HG03378 (cell line): ENCODE measurements at regions not wholly inside any gene's neighbourhood (a gene's known extent, or its start where the extent isn't known, plus 50 kb on each side); places are given as distances from the start of the nearest gene placed in this dataset.

Source experiments
- ATAC-seq: cut with Tn5 transposase; IDR thresholded peaks from one replicate; pipeline ENCODE4 v1.9.1; 2021; ENCODE audit warnings: mild to moderate bottlenecking, moderate library complexity; ENCODE audit not compliant: unreplicated experiment

GRCh38 chr12:24185782-24186181 lies 236.3 kb upstream of the SOX5 start:
- no peak for ATAC-seq

DNA sequence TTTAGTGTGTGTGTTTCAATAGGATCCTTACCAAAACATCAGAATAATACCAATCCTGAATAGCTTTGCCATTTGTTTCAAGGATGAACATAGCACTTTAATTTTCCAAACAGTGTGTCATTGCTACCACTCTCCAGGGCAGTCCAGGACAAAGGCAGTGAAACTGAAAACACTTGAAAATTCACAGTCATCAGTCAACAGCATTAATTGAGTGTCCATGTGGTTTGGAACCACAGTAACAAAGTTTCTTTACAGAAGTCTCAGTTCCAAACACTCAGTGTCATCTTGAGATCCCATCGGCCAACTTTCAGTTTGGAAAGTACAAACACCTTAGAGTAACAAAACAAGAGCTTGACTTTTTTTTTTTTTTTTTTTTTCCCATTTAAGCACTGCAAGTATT lies 228.4 kb upstream of the SOX5 start:
- ATAC-seq: peak; percentile 93

DNA sequence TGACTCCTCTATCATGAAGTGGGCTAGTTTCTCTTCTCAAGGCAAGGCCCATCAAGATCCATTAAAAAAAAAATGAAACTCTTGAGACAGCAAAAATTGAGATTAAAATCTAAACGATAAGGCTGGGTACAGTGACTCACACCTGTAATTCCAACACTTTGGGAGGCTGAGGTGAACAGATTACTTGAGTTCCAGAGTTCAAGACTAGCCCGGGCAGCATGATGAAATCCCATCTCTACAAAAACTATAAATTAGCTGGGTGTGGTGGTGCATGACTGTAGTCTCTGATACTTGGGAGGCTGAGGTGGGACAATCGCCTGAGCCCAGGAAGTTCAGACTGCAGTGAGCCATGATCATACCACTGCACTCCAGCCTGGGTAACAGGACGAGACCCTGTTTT lies 226.5 kb upstream of the SOX5 start:
- no peak for ATAC-seq

- no peak for ATAC-seq
Measured at GRCh38 chr12:24175284-24175683, 225.8 kb upstream of the SOX5 start.

DNA sequence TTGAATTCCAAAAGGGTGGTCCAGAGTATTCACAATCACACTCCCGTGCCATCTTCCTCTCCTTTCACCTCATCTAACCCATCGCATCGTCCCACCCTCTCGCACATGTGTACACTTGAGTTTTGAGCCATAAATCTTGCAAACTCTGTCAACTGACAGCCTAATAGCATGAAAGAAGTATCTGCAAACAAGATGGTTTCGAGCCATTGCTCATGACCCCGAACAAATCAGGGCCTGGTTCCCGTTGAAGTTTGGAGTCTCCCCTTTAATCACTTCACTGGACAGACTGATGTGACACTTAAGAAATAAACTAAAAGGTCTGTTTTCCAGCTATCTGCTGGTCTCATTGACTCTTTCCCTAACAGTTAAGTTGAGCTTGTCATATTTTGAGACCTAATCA lies 223.6 kb upstream of the SOX5 start:
- no peak for ATAC-seq

GRCh38 chr12:24172773-24173066 lies 223.2 kb upstream of the SOX5 start:
- no peak for ATAC-seq

GRCh38 chr12:24172031-24172772 lies 222.7 kb upstream of the SOX5 start:
- peak; percentile 82 for ATAC-seq

GRCh38 chr12:24155042-24155441 lies 205.6 kb upstream of the SOX5 start:
- ATAC-seq: no peak

DNA sequence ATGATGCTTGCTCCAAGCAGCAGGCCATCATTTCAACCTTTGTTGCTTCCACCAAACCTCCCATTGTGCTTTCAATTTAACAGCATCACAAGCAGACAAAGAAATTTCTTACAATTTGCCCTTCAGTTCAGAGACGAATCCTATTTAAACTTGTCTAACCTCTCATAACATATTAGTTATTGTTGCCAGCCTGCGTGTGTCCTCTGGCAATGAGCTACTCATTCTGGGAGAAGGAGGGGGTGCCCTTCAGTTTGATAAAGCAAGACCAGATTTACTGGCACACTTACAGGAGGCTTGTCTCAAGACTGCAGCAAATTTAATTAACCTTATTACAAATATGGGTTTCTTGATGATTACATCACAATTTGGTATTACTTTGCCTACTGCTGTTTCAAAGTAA lies 203.6 kb upstream of the SOX5 start:
- no peak for ATAC-seq

DNA sequence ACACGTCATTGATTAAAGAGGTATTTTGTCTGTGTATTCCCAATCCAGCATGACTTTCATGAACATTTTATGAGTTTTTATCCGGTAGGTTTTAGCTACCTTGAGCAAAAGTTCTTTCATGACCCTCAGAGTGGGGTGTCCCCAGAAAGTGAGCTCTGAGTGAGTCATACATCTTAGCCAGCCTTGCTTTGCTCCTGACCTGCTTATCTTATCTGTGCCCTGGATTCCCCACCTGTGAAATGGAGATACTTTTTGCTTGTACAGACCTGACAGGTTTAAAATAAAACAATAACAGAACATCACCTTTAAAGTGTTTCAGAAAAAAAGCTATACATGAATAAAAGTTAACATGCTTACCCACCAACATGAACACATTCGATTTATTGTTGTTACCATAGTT lies 202.8 kb upstream of the SOX5 start:
- no peak for ATAC-seq

- ATAC-seq: no peak
Measured at GRCh38 chr12:24143928-24144327, 194.5 kb upstream of the SOX5 start.

DNA sequence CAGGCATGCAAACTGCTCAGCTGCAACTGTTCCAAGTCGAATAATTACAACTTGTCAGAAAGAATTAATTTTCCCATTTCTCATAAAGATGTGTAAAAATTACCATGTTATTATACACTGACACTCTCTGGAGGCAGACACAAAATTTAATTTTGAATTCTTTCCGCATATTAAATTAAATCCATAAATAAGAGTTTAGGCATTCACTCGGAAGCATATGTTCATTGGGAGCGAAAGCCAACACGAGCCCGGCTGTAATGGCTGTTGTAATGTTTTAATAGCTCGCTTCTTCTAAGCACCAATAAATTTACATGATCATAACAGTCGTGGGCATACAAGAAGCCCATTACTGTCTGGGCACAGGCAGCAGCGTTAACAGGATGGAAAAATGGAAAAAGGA lies 189.6 kb upstream of the SOX5 start:
- no peak for ATAC-seq

GRCh38 chr12:24138041-24138440 lies 188.6 kb upstream of the SOX5 start:
- ATAC-seq: no peak

DNA sequence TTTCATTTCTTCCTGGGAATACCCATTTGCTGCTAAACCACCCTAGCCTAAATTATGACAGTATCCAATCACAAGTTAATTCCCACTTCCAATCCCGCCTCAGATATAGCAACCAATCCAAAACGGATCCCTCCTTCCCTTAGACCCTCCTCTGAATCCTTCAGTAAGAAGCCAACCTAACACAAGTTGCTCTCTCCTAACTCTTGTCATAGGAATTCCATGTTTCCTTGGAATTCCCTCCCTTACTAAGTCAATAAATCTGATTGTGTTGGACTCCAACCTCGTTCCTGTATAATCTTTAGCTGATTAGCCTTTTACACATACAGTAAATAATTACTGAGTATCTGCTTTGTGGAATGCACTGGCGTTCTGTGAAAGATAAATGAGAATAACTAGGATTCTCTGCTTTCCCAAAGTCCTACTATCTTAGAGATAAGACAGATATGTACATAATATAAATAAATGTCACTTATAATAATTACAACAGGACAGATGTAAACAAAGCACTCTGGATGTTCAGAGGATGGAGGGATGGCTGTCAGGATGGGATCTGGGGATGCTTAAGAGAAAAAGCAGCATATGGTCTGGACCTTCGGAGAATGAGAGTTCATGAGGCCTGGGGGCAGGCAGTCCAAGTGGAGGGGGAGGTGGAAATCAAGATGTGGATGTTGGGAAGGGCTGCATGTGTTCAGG lies 185.8 kb upstream of the SOX5 start:
- no peak for ATAC-seq

DNA sequence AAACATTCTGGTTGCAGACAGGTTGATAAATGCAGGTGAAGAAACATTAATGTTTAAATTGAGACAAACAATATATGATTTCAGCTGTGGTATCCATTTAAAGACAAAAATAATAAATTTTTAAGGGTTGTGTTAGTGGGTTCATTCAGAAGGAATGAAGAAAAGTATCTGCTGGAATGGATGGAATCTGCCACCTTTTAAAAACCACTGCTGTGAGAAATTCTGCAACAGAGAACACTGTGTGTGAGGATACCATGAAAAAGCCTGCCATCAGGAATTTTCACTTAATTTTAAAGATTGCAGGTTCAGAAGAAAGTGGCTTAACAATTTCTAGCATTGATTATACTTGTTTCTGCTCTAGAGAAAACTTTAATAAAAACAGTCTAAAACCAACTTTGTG lies 184.6 kb upstream of the SOX5 start:
- ATAC-seq: no peak

GRCh38 chr12:24133384-24133783 lies 183.9 kb upstream of the SOX5 start:
- no peak for ATAC-seq

- peak; percentile 94 for ATAC-seq
Measured at GRCh38 chr12:24127919-24128721, 178.7 kb upstream of the SOX5 start.

DNA sequence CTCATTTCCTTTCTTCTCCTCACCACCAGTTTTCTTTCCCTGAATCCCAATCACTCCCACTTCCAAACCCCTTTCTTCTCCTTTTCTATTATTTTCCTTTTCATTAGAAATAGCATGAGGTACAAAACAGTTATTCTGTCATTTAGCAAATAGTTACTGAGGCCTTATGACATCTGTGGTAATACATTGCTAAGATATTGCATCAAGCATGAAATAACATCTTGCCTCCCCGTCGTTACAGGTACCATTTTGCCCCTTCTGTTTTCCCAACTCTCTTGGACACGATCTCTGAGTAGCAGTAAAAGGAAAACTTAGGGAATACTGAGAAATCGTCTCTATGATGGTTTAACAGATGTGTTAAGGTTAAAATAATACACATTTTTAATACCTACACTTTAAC lies 175.8 kb upstream of the SOX5 start:
- no peak for ATAC-seq

GRCh38 chr12:24121911-24122310 lies 172.4 kb upstream of the SOX5 start:
- ATAC-seq: no peak

- ATAC-seq: no peak
Measured at GRCh38 chr12:24118668-24119067, 169.2 kb upstream of the SOX5 start.

GRCh38 chr12:24116548-24116947 lies 167.1 kb upstream of the SOX5 start:
- no peak for ATAC-seq

DNA sequence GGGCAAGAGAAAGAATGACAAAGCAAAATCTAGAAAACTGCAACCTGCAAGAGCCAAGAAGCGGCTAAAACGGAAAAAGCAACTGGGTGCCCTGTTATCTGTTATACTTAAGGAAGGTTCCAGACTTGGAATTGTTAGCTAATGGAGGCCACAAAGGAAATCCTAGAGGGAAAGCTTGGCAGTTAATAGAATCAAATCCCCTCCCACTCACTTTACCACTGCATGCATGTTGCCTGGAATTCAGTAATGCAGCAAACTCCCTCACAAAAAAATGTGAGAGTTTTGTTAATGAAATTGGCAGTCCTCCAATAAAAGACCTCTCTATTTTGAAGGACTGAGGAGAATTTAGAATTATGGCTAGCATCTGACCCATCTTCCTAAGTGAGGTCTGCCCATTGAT lies 164.2 kb upstream of the SOX5 start:
- ATAC-seq: no peak
